Endothelial cell of umbilical vein (primary cell): ENCODE measurements at regions not wholly inside any gene's neighbourhood (a gene's known extent, or its start where the extent isn't known, plus 50 kb on each side); places are given as distances from the start of the nearest gene placed in this dataset.

Experiments used
- BruUV-seq: library from RNA; stranded (reverse); fragments of 400-500 nt; replicated peaks from 2 replicates; lab custom pipeline; 2021; lab: Mats Ljungman, UMichigan
- CTCF ChIA-PET: fragments of 300-600, 350-600 bp; sonication (Branson Sonifier 250); formaldehyde crosslinking; loops from one replicate; lab custom pipeline; 2021; ENCODE audit warnings: antibody characterized with exemption, inconsistent platforms; lab: Charles Lee
- POLR2A ChIA-PET: fragments of 300-600, 350-600 bp; sonication (Branson Sonifier 250); formaldehyde crosslinking; loops from one replicate; lab custom pipeline; 2021; ENCODE audit warnings: antibody characterized with exemption, inconsistent platforms; lab: Charles Lee
- DNase-seq: peaks from one replicate; pipeline ENCODE4 v3.0.0-alpha.2; 2011; ENCODE audit warnings: low read depth, low spot score
- FAIRE-seq: peaks from 2 replicates; lab custom pipeline; 2011; peaks lifted over from hg19 to GRCh38; lab: Jason Lieb, UNC
- H2AFZ ChIP-seq: 2 replicates; pipeline ENCODE4 v1.6.0; 2012; ENCODE audit warnings: low read depth, low read length, control low read depth, inconsistent platforms
- H3K27ac ChIP-seq: 2 replicates; pipeline ENCODE4 v1.5.1; 2011; ENCODE audit warnings: low read depth, mild to moderate bottlenecking, control low read depth, low read length, moderate library complexity; ENCODE audit not compliant: insufficient read depth
- H3K27me3 ChIP-seq, 2 experiments: 2 replicates each; pipeline versions ENCODE4 v1.6.0 to v1.6.1; 2011; ENCODE audit warnings: low read length in 2 of 2, mixed read lengths in 1 of 2; ENCODE audit not compliant: control insufficient read depth in 2 of 2, insufficient read depth in 2 of 2
- H3K36me3 ChIP-seq, 2 experiments: 2 replicates in 1 of 2; 3 replicates in 1 of 2; pipeline ENCODE4 v1.5.1; 2011; ENCODE audit warnings: low read length in 2 of 2, mild to moderate bottlenecking in 1 of 2, moderate library complexity in 1 of 2; ENCODE audit not compliant: control insufficient read depth in 2 of 2, insufficient read depth in 2 of 2; ENCODE audit errors: extremely low read depth in 1 of 2
- H3K4me1 ChIP-seq: 3 replicates; pipeline ENCODE4 v1.5.1; 2011; ENCODE audit warnings: mild to moderate bottlenecking, low read length; ENCODE audit not compliant: control insufficient read depth, insufficient read depth; ENCODE audit errors: extremely low read depth
- H3K4me2 ChIP-seq: 2 replicates; pipeline ENCODE4 v1.6.1; 2011; ENCODE audit warnings: low read length, control low read depth, mixed read lengths; ENCODE audit not compliant: insufficient read depth
- H3K4me3 ChIP-seq, 3 experiments: fragments of 200-600 bp in 1 of 3; sonication (generic), shearing (Covaris generic) in 1 of 3; replicated peaks in 1 of 3; 2 replicates each; pipeline ENCODE4 v1.5.1; 2011 to 2016; ENCODE audit warnings: control low read depth in 3 of 3, low read length in 3 of 3, mild to moderate bottlenecking in 2 of 3, inconsistent platforms in 1 of 3, low read depth in 1 of 3, moderate library complexity in 1 of 3; ENCODE audit not compliant: insufficient read depth in 1 of 3
- H3K79me2 ChIP-seq: 2 replicates; pipeline ENCODE4 v1.6.0; 2012; ENCODE audit warnings: low read length, inconsistent platforms; ENCODE audit not compliant: control insufficient read depth, insufficient read depth
- H3K9ac ChIP-seq: replicated peaks from 2 replicates; pipeline ENCODE3; 2011; ENCODE audit warnings: low read length, control low read depth; ENCODE audit not compliant: insufficient read depth; ENCODE audit errors: extremely low read depth
- H3K9me1 ChIP-seq: replicated peaks from 3 replicates; pipeline ENCODE4 v1.6.0; 2011; ENCODE audit warnings: mild to moderate bottlenecking, low read length; ENCODE audit not compliant: control insufficient read depth, insufficient read depth; ENCODE audit errors: extremely low read depth
- H3K9me3 ChIP-seq: replicated peaks from 2 replicates; pipeline ENCODE4 v1.5.1; 2012; ENCODE audit warnings: low read length, inconsistent platforms; ENCODE audit not compliant: control insufficient read depth, insufficient read depth
- H4K20me1 ChIP-seq: replicated peaks from 2 replicates; pipeline ENCODE3; 2011; ENCODE audit warnings: mild to moderate bottlenecking, low read length; ENCODE audit not compliant: control insufficient read depth, insufficient read depth; ENCODE audit errors: extremely low read depth
- CTCF ChIP-seq, 2 donors: IDR thresholded peaks; 1 replicate in 1 of 2; 2 replicates in 1 of 2; pipeline ENCODE4 v1.5.1; 2011; ENCODE audit warnings: low read length in 2 of 2, mild to moderate bottlenecking in 2 of 2, moderate library complexity in 2 of 2, control low read depth in 1 of 2, inconsistent platforms in 1 of 2, low read depth in 1 of 2; ENCODE audit not compliant: insufficient read depth in 1 of 2; ENCODE audit errors: extremely low read depth in 1 of 2
- EZH2 ChIP-seq: IDR thresholded peaks from 2 replicates; pipeline ENCODE4 v1.6.1; 2012; ENCODE audit warnings: borderline replicate concordance, low read depth, mild to moderate bottlenecking, moderate library complexity, low read length, inconsistent platforms; ENCODE audit not compliant: severe bottlenecking
- FOS ChIP-seq: IDR thresholded peaks from 2 replicates; pipeline ENCODE4 v1.6.1; 2011; ENCODE audit warnings: mild to moderate bottlenecking, low read length, moderate library complexity, borderline replicate concordance; ENCODE audit not compliant: insufficient read depth
- JUN ChIP-seq: IDR thresholded peaks from 2 replicates; pipeline ENCODE4 v1.6.1; 2011; ENCODE audit warnings: borderline replicate concordance, low read depth; ENCODE audit not compliant: insufficient read length, insufficient read depth
- MYC ChIP-seq: IDR thresholded peaks from one replicate; pipeline ENCODE4 v1.6.1; 2011; ENCODE audit warnings: mild to moderate bottlenecking, low read depth, low read length
- POLR2A ChIP-seq: IDR thresholded peaks from 2 replicates; pipeline ENCODE4 v1.6.1; 2012; ENCODE audit warnings: low read depth, mild to moderate bottlenecking, control low read depth, low read length
- dilution Hi-C: fragments of 300-500 bp; cut with MboI; formaldehyde crosslinking; loops from one replicate; pipeline ENCODE4 v1.15.0; 2019; ENCODE audit warnings: low sequenced_read_pairs; ENCODE audit not compliant: extremely low pct_ligation_motif_present
- intact Hi-C: fragments of 100-400 bp; cut with micrococcal nuclease; formaldehyde crosslinking; loops from one replicate; pipeline ENCODE4 v1.10.0; 2022
- TF ChIP-seq, protein P1 (sequence below): IDR thresholded peaks from 2 replicates; pipeline ENCODE4 v1.6.1; 2011; ENCODE audit not compliant: insufficient read depth, insufficient read length

DNA sequence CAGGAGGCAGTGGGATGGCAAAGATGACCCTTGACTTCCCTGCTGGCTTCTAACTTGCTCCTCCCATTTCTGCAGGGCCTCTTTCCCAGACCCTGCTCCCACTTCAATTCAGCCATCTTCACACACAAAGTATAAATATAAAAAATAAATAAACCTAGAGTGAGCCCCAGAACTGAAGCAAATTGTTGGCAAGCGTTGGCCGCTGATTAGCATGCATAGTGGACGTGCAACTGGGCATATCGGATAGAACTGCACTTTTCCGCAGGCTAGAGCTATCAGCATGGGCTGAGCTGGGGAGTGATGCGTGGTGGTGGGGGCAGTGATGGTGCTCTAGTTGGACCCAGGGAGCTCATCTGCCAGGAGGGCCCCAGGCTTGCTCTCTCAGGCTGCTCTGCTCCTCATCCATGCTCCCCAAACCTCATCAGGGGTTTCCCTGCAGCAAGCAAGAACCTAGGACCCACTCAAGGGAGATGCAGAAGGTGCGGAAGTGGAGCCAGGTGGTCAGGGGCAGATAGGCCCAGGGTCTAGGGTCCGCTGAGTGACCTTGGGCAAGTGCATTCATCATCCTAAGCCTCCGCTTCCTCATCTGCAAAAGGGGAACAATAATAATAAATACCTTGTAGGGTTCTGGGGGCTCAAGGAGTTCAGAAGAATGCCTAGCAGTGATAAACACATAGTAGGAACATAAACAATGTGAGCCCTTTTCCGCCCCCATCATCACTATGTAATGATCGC, 146.8 kb upstream of the PJA1 start:
- H3K4me1 ChIP-seq, result no peaks in the 10 kb centered on the region
- ChIA-PET POLR2A (no interaction called here), CTCF (no interaction called here)
- FAIRE-seq (no peak), DNase-seq (no peak)
- intact Hi-C loops (no loop called here), dilution Hi-C loops (no loop called here)
- H3K79me2 ChIP-seq, result no peaks in the 10 kb centered on the region
- H3K4me2 ChIP-seq, result no peak overlapping the region
- no TSS peak for BruUV-seq
- H3K9ac ChIP-seq, result no peak overlapping the region
- no peaks in the 10 kb centered on the region for H3K36me3 ChIP-seq
- TF ChIP-seq POLR2A (no peak), MYC (no peak), EZH2 (no peak), FOS (no peak), JUN (no peak), CTCF (IDR thresholded peaks at IDR 0.05; ENCODE audit: extremely low read depth in 1 of 2, insufficient read depth in 1 of 2, low read depth in 1 of 2, low read length in 2 of 2) (no peak)
- TF ChIP-seq, protein P1, sequence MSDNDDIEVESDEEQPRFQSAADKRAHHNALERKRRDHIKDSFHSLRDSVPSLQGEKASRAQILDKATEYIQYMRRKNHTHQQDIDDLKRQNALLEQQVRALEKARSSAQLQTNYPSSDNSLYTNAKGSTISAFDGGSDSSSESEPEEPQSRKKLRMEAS, result no peak
- H3K9me1 ChIP-seq, result no peaks in the 10 kb centered on the region
- no peak overlapping the region for H3K27ac ChIP-seq
- no peaks in the 10 kb centered on the region for H3K9me3 ChIP-seq
- H3K27me3 ChIP-seq, result no peaks in the 10 kb centered on the region
- no peaks in the 10 kb centered on the region for H4K20me1 ChIP-seq
- no peak overlapping the region for H3K4me3 ChIP-seq
- H2AFZ ChIP-seq, result no peak overlapping the region
